HG03520 (cell line): ENCODE measurements at regions not wholly inside any gene's neighbourhood (a gene's known extent, or its start where the extent isn't known, plus 50 kb on each side); places are given as distances from the start of the nearest gene placed in this dataset.
"Not testable (repeated sequence)": the region's sequence is repeated elsewhere in the genome, so short reads cannot be mapped to it uniquely, and the experiment has no call there.

Experiments
- ATAC-seq: cut with Tn5 transposase; IDR thresholded peaks from one replicate; pipeline ENCODE4 v1.9.1; 2021; ENCODE audit warnings: mild to moderate bottlenecking, moderate library complexity; ENCODE audit not compliant: unreplicated experiment

DNA sequence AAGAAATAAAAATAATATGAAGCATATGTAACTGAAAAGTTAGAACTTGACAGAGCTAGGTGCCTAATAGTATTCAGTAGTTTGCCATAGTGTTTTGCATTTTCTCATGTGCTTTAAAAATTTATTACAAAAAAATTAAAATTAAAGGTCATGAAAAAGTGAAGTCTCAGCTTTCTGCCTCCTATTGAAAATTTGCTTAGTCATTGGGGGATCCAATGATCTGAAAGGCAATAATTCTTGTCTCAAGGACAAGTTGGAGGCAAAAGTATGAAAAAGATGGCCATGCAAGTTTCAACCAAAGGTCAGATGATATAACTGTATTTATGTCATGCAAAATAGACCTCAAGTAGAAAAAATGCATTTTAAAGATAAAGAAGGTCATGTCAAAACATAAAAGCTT lies 140.7 kb downstream of the DUSP10 start:
- no peak for ATAC-seq

DNA sequence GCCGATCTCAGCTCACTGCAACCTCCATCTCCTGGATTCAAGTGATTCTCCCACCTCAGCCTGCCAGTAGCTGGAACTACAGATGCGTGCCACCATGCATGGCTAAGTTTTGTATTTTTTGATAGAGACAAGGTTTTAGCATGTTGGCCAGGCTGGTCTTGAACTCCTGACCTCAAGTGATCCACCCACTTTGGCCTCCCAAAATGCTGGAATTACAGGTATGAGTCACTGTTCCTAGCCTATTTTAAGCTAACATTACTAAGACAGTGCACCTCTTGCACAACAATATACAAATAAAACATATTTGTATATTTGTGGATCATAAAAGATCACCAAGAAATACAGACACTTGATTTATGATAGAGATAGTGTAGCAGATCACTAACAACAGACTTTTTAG lies 139.1 kb downstream of the DUSP10 start:
- ATAC-seq = no peak

DNA sequence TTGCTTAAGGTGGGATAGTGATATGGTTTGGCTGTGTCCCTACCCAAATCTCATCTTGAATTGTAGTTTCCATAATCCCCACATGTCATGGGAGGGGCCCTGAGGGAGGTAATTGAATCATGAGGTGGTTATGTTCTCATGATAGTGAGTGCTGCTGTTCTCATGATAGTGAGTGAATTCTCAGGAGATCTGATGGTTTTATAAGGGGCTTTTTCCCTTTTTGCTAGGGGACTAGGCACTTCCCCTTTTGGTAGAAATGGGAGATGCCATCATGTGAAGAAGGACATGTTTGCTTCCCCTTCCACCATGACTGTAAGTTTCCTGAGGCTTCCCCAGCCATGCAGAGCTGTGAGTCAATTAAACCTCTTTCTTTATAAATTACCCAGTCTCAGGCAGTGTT lies 137.5 kb downstream of the DUSP10 start:
- ATAC-seq = not testable (repeated sequence)

DNA sequence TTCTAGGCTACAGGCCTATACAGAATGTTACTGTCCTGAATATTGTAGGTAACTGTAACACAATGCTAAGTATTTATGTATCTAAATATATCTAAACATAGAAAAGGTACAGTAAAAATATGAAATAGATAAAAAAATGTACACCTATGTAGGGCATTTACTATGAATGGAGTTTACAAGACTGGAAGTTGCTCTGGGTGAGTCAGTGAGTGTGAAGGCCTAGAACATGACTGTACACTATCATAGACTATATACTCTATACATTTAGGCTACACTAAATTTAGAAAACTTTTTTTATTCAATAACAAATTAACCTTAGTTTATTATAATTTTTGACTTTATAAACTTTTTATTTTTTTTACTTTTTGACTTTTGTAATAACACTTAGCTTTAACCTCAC lies 136.9 kb downstream of the DUSP10 start:
- no peak for ATAC-seq

DNA sequence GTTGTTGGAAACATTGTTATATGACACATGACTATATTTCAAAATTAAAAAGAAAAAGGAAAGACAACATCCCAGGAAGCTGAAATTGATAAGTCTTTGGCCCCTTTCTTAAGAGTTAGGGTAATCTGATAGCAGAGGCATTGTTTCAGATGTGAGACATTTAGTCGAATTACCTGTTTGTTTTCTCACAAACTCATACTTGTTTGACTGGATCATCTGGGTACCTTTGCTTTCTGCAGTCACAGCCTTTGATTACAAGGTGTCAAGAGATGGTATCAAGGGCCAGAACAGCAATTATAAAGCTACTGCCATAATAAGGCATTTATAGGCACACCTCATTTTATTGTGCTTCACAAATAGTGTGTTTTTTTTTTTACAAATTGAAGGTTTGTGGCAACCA lies 136.3 kb downstream of the DUSP10 start:
- ATAC-seq = no peak

DNA sequence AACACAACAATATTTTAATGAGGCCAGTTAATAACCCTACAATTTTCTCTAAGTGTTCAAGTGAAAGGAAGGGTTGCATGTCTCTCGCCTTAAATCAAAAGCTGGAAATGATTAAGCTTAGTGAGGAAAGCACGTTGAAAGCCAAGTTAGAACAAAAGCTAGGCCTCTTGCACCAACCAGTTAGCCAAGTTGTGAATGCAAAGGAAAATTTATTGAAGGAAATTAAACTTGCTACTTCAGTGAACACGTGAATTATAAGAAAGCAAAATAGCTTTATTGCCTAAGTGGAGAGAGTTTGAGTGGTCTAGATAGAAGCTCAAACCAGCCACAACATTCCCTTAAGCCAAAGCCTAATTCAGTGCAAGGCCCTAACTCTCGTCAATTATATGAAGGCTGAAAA lies 135.6 kb downstream of the DUSP10 start:
- ATAC-seq = no peak

DNA sequence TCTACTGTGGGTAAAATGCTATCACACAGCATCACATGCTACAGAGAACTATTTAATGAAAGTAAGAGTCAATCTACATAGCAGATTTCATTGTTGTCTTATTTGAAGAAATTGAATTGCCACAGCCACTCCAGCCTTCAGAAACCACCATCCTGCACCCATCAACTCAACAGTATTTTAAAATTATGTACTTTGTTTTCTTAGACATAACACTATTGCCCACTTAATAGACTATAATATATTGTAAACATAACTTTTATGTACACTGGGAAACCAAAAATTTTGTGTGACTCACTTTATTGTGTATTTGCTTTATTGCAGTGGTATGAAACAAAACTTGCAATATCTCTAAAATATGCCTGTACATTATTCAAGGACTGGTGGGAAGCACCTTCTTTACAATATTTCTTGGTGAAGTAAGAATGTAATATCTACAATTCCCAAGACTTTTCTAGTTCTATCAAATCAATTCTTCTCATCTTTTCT lies 133.0 kb downstream of the DUSP10 start:
- no peak for ATAC-seq

DNA sequence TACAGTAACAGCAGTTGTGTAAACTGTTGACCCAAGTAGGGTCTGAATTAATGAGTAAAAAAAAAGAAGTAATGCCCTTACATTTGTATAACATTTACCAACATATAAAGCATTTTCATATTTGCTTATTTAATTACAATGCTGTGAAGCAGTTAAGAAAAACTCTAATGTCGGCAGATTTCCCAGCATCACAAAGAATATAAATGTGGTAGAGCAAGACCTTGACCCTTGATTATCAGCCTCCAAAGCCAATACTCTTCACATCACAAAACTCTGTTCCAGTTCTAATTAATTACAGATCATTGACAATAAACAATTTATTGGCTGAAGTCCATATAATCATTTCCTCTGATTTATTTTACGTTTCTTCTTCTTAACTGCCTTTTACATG lies 130.2 kb downstream of the DUSP10 start:
- ATAC-seq = no peak

DNA sequence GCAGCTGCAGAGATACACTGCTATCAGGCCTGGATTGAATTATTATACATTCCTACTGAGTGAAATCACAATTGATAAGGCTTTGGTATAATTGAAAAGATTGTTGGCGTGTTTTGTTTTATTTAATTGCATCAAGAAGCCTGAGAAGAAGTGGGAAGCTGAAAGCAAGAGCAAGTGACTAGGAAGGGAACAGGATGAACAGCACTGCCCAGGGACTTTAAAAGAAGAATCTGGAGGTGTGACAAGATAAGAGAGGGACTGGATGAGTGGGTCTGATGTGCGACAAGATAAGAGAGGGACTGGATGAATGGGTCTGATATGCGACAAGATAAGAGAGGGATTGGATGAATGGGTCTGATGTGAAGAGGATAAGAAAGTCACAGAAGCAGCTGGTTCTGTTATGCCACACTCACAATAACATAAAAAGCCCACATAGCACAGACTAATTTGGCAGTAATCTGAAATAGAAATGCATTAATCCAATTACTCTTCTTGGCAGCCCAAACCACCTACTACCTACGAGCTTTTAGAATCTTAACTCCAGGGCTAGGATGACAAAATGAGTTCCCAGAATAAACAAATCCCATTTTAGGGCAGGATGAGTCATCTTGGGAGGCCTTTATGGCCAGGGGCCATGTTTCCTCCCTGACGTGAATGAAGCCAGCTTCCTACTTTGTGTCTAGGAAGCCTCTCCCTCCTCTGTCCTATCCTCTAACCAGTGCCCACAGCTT lies 129.7 kb downstream of the DUSP10 start:
- no peak for ATAC-seq

DNA sequence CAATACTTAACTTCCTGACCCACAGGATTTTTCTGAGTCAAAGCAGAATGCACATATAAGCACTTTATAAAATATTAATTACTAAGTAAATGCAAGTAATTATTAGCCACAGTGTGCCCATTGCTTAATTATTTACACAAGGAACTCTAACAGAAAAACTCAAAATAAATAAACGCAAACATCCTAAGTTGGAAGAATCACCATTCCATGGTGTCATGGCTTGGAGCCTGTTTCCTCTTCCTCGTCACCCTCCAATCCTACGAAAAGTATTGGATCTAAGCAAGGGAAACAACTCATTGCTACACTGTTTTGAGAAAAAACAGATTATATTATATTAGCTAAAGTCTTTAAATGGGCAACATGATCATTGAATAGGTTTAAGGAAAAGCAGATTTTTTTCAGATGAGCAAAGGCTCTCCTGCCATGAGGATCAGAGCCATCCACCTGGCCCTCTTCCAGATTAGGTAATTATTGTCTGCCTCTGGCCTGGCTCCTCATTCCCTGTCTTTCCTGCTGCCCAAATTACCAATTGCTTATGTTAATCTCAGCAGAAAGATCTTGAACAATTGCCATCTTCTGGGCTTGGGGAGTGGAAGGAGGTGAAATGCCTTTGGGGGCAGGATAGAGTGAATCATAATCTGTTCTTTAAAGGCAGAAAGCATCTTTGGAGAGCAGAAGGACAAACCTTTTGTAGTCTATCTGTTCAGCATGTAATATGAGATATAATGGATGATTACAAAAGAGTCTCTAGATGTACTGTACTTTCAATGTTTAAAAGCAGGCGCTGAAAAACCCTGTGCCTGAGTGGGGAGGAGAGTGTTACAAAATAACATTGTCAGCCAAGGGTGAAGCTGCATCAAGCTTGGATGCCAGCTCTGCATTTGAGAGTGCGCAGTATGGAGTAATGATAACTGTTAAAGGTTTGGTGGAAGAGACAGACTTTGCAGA lies 121.2 kb downstream of the DUSP10 start:
- ATAC-seq = no peak

DNA sequence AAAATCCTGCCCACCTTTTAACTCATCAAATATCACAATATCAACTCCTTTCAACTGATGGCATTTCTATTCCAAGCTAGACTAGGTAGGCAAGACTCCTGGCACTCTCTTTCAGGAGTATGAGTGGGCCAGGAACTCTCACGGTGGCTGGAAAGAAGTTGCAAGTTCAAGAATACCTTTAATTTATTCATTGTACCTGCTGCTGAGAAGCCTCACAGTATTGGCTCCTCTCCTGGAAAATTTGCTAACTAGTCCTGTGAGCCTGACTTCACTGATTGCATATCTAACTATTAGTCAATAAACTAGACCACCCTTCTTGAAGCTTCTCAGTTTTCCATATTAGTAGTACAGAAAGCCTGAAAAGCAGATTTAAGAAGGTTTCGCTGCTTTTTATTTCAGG lies 120.2 kb downstream of the DUSP10 start:
- no peak for ATAC-seq

DNA sequence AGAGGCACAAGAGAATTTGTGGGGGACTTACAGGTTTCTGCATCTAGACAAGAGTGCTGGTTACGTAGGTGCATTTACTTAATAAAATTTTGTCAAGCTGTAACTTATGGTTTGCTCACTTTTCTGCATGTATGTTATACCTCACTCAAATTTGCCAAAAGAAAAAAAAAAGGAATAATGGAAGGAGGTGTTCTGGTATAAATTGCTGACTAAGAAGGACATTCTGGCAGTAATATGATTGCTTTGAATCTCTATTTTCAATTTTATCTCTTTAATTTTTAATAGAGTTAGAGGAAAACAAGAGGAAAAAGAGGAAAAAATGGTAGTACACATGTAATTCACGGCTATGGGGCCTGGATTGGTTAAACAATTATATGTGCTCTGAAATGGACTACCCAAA lies 119.5 kb downstream of the DUSP10 start:
- ATAC-seq = no peak

DNA sequence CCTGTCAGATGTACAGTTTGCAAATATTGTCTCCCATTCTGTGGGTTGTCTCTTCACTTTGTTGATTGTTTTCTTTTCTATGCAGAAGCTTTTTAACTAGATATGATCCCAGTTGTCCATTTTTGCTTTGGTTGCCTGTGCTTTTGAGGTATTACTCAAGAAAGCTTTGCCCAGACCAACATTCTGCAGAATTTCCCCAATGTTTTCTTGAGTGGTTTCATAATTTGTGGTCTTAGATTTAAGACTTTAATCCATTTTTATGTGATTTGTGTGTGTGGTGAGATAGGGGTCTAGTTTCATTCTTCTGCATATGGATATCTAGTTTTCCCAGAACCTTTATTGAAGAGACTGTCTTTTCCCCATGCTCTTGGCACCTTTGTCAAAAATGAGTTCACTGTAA lies 116.9 kb downstream of the DUSP10 start:
- ATAC-seq = no peak

DNA sequence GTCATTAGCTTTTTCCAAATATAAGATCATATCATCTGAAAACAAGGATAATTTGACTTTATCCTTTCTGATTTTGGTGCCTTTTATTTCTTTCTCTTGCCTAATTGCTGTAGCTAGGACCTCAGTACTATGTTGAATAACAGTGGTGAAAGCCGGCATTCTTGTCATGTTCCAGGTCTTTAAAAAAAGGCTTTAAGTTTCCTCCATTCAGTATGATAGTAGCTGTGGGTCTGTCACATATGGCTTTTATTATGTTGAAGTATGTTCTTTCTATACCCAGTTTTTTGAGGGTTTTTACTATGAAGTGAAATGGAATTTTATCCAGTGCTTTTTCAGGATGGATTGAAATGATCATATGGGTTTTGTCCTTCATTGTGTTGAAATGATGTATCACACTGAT lies 115.8 kb downstream of the DUSP10 start:
- no peak for ATAC-seq

DNA sequence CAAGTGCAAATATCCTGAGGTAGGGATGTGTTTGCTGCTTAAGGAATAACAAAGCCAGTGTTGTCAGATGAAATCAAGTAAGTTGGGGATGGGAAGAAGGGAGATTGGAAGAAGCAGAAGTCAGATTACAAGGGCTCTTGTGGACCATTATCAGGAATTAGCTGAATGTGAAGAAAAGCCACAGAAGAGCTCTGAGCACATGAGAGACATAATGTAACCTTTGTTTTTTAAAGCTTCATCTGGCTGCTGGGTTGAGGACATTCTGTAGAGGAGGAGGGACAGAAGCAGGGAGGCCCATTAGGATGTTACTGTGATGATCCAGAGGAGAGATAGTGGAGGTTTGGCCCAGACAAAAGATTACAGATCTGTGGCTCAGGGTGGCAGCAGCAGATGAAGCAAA lies 111.7 kb downstream of the DUSP10 start:
- no peak for ATAC-seq

DNA sequence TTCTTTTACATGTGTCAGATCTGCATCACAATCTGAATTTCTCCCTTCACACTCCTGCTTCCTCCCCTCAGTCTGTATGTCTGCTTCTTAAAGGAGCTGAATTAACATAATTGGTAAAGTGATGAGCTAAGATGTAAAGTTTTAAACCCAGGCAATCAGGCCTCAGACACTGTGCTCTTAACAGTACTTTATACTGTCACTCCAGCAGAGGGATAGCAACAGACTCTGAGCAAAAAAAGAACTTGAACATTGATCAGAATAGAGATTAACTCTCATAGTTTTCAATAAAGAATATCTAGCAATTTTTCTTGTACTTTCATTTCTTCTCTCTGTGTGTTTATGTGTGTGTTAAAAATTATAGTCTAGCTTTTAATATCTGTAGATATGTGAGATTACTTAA lies 110.3 kb downstream of the DUSP10 start:
- ATAC-seq = no peak

DNA sequence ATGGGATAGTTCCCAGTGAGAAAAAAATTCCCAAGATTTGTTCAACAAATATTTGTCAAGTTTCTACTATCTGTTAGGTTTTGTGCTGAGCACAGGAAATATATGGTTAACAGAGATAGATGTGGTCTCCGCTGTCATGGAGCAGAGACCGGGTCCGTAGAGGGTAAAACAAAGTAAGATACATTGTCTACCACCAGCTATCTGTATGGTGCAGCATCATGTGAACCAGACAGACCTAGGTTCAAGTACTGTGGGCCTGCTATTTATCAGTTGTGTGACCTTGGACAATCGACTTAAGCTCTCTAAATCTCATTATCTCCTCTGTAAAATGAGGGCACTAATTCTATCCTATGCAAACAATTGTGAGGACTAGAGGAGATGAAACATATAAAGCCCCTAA lies 109.8 kb downstream of the DUSP10 start:
- ATAC-seq = no peak

DNA sequence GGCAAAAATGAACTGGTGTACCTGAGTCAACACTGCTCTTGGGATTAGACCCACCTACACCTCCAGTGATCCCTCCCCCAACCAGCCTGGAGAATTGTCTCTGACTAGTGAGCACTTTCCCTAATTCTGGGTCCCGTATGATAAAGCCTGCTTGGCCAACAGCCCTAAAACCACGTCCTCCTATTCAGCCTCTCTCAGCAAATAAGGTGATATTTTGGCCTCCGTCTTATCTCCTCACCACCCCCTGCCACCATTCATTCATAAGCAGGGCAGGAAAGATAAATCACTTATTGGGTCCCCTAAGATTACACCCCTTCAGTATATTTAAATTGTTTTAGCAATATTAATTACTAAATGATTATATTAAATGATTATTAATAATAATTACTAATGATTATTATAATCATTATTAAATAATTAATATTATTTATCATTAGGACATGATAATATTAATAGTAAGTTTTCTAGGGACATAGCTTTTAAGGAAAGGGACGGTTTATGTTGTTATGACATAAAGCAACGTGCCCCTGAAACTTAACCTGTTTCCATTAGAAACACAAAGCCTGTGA lies 108.0 kb downstream of the DUSP10 start:
- ATAC-seq = no peak

DNA sequence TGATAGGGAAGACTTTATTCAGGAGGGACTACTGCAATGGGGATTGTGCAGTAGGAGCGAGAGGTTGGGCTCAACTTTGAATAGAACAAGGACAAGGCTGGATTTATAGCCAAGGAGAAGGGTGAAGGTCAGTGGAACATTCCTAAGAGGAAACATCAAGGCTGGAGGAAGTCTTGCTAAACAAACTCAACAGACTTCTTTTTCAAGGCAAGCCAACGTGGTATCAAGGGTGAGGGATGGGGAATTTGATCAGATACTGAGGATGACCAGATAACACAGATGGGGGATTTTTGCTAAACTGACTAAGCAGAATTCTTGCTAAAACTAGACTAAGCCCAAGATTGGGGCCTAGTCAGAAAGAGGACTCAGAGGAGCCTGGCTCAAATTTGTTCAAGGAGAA lies 107.3 kb downstream of the DUSP10 start:
- ATAC-seq = no peak

DNA sequence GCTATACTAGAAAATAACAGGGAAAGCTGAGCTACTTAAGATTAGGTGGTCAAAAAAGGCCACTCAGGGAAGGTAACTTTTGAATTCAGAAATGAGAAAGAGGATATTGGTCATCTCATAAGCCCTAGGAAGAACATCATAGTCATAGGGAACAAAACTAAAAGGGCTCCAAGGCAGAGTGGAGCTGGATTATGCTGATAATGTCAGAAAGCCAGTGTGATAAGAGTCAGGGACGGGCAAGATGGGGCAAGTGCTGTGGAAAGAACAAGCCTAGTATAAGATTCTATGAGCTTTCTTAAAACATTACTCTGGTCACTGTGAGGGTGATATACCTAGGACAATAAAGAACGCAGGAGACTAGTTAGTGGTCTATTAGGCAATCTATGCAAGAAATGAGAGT lies 106.6 kb downstream of the DUSP10 start:
- no peak for ATAC-seq

DNA sequence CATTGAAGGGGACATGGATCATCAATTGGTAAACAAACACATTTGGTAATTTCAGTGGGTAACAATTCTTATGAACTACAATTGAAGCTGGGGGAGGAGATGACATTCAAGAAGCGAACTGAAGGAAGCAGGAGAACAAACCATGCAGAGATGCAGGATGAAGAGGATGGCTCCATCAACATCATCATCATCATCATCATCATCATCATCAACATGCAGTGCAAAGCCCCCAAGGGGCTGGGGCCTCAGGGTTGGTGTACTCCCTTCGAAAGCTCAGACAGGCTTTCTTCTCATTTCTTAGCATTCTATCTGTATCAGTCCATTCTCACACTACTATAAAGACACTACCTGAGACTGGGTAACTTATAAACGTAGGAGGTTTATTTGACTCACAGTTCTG lies 105.8 kb downstream of the DUSP10 start:
- ATAC-seq = no peak

DNA sequence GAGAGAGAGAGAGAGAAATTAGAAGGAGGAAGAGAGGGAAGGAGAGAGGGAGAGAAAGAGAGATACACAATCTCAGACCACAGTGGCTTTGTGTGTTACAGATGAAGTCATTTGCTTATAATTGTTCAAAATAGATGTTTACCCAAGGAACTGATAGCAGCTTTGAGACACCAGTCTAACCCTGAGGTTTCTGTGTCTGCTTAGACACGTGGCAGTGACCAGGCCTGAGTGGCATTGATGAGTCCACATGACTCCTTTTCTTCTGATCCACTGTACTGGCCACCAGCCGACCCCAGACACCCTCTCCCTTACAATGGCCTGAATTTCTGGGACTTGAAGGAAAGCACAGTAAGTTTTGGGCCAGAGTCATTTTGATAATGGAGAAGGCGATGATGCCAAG lies 104.9 kb downstream of the DUSP10 start:
- no peak for ATAC-seq
